Activated effector memory CD4-positive, alpha-beta T cell treated with anti-CD3 and anti-CD28 coated beads, Interleukin-2, amount 50 U/mL, for 16 hours (primary cell): ENCODE measurements at regions not wholly inside any gene's neighbourhood (a gene's known extent, or its start where the extent isn't known, plus 50 kb on each side); places are given as distances from the start of the nearest gene placed in this dataset.

Experiments used
- DNase-seq: peaks from one replicate; pipeline ENCODE4 v3.0.0-alpha.2; 2020

- no peak for DNase-seq
Observed at GRCh38 chrX:20857746-20858145, 516.5 kb upstream of the CNKSR2 start.

DNA sequence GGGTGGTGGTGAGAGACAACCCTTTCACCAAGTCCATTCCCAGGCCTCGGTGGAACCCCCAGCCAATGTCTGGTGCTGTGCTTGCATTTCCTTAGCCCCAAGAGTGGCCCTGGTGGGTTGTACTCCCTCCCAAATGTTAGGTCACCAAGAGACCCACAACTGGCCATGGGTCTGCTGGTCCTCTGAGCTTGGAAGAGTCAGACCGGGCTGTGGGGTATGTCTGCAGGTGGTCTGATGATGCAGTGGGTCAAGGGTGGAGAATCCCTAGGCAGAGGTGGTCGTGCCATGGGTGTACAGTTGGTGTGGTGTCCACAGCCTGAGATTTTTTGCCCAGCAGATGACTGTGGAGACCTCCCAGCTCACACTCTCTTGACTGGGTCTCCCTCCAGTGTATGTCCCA is 535.7 kb upstream of the CNKSR2 start:
- no peak for DNase-seq

DNA sequence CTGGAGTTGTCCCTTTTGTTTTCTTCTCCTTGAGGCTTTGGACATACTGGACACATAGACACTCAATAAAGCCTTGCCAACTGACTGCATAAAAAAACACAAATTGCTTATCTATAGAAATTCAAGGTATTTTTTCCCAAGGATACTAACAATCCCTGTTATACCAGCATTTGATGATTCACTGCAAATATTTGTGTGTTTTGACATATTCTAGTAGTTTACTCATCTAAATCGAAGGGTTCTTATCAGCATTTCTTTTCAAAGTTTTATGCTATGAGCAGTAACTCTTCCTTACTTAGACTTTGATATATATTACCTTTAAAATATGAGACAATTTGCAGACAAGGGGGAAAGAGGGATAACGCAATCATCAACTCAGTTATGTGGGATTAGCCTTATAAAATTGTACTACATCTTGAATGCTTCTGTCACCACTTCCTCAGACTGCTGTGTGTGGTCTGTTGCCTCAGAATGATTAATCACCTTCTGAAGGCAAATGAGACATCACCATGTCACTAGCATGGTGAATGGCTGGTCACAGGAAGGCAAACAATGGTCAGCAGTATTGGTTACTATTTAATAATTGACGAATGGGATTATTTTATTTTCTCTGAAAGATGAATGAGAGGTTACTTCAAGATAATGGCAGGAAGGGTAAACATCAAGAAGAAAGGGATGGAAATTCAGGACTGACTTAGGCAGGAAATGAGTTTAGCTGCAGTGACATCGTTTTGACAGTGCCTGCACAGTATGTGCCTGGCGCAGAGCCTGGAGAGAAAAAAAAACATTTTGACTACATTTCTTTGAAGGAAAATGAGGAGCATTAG is 544.3 kb upstream of the CNKSR2 start:
- no peak for DNase-seq

DNA sequence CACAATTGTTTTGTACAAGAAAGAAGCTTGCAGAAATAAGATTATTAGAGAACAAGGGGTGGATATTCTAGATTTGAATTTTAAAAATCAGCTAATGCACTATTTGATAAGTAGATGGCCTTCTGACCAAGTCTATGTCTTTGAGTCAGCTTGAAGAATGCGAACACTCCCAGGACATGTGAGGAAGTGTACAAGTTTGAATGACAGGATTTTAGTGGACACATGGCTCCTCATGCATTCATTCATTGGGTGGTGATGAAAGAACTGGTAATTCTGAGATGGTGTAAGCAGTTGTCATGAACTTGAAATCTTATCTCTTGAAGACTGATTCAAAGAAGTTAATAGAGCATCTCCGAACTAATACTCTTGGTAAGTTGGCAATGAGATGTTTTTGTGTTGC is 548.2 kb upstream of the CNKSR2 start:
- DNase-seq, result no peak

GRCh38 chrX:20803971-20804370 is 537.3 kb upstream of the RPS6KA3 start:
- no peak for DNase-seq

DNA sequence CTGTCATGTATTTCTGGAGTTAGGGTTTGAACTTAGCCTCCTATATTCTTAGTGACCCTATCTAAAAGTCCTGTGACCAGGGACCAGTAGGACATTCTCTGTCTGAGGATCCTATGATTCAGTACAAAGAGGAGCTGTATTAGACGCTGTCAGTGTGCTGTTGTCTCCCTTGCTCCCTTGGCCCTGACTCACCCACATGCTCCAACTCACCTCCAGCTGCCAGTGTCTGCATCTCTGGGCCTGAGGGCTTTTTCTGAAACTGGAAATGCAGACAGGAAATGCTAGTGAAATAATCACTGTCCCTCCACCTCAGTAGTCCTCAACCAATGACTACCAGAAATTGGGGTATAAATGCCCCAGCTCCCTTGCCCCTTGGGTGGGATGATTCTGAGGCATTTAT is 535.3 kb upstream of the RPS6KA3 start:
- no peak for DNase-seq

GRCh38 chrX:20796450-20796849 is 529.7 kb upstream of the RPS6KA3 start:
- no peak for DNase-seq

DNA sequence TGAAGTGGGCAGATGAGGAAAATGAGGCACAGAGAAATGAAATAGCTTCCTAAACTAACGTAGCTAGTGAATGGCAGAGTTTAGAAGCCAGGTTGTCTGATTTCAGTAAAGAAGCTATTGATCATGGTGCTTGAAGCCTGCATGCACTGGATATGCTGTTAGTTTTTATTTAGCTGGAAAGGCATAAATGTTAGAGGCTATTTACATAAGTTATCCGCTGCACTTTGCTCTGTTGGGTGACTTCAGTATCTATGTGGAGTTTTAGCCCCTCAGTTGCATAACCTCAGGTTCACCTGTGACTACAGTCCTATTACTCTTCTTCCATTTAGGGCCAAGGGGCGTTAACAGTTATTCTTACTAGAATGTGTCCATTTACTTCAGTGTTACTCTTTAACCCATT is 522.4 kb upstream of the RPS6KA3 start:
- no peak for DNase-seq

- no peak for DNase-seq
Observed at GRCh38 chrX:20767346-20767745, 500.6 kb upstream of the RPS6KA3 start.

- no peak for DNase-seq
Observed at GRCh38 chrX:20756585-20756984, 489.9 kb upstream of the RPS6KA3 start.

GRCh38 chrX:20753076-20753475 is 486.4 kb upstream of the RPS6KA3 start:
- no peak for DNase-seq

DNA sequence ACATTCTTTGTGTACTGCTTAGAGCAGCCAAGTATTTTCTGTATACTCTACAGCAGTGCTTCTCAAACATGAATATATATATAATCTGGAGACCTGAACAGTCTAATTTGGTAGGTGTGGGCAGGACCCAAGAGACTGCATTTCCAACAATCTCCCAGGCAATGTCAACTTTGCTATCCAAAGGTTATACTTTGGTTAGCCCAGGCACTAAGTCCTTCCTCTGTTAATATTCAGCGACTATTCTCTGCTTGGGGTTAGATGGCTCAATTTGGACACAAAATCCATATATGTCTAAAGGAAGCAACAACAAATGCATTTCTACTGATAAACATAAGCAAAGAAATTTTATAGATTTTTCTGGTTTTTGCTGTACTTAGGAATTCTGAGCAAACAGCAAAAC is 480.0 kb upstream of the RPS6KA3 start:
- no peak for DNase-seq

DNA sequence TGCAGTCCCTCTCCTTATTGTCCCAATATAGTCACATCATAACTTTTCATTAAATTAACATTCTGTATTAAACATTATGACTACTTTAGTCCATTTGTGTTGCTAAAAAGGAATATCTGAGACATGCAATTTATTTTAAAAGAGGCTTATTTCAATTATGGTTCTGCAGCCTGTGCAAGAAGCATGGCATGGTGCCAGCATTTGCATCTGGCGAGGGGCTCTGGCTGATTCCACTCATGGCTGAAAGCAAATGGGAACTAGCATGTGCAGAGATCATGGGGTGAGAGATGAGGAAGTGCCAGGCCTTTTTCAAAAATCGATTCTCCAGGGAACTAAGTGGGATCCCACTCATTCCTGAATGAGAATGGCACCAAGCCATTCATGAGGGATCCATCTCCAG is 476.3 kb upstream of the RPS6KA3 start:
- DNase-seq, result no peak

DNA sequence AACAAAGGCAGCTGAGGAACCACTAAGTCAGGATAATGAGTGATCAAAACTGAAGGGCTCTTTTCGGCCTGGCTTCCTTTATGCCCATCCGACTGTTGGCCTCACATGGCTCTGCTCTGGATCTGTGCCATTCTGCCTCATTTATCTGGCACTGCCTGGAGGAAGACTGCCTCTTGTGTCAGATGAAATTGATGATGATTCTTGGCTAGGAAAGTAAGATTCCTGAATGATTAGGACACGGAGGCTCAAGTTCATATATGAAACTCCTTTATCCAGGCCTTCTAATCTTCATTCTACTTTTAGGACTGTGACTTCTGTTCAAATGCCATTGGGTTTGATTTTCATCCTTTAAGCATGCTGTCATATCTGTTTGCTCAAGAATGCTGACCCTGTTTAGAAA is 475.4 kb upstream of the RPS6KA3 start:
- DNase-seq, result no peak

GRCh38 chrX:20740443-20740842 is 473.7 kb upstream of the RPS6KA3 start:
- DNase-seq, result no peak

- DNase-seq, result no peak
Observed at GRCh38 chrX:20739038-20739745, 472.5 kb upstream of the RPS6KA3 start.

DNA sequence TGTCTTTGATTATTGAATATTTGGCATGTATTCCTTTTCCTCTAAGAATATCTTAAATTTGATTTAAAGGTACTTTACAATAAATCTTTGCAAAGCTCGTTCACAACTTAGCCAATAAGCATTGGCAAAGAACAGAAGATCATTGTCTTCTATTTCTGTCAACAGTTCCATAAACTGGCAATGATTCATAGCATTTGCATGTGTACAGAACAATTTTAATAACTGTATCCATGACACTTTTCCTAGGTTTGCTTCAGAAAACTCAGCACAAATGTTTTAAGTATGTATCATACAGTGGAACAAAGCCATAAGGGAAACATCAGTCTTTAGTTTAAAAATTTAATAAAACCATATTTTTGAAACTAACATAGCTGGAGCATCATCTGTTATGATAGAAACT is 462.7 kb upstream of the RPS6KA3 start:
- no peak for DNase-seq

DNA sequence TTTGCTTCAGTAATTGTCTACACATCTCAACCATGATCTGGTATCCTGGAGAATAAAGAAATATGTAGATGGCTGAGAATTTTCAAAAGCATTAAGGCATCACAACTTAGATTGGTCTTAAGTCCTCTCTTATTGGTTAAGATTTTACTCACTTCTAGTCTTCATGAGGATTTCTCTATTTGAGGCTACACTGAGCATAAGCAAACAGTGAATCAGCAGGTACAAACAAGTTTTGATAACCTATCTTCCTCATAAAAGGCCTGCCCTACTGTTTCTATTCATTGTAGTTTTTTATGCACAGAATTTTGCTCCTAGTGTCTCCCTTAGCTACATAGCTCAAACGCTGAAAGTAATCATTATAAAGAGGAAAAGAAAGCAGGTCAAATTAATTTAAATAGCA is 460.7 kb upstream of the RPS6KA3 start:
- no peak for DNase-seq

DNA sequence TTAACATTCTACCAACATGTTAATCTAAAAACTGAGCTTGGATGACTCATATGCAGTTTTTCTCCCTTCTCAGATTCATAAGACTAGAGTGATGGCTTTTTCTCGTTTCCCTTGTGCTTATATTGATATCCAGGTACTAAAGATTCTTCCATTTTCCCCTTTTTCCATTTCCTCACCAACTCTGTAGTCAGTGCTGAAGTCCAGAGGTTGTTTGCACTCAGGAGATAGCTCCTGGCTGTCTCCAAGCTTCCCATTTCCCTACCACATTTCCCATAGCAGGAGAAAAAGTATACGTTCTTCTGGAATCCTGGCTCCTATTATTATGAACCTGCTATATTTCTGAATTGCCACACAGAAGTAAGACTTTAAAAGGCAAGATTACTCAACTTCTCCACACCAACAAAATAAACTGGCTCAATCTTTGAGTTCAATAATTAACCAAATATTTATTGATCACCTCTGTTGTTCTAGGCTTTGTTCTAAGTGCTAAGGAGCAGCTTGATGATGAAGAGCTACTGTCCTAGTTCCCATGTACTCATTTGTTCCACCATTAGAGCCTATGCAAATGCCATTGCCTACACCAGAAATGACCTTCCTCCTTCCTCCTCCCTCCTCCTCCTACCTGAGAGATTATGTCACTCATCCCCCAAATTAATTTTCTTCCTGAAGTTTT is 454.4 kb upstream of the RPS6KA3 start:
- DNase-seq, result no peak

DNA sequence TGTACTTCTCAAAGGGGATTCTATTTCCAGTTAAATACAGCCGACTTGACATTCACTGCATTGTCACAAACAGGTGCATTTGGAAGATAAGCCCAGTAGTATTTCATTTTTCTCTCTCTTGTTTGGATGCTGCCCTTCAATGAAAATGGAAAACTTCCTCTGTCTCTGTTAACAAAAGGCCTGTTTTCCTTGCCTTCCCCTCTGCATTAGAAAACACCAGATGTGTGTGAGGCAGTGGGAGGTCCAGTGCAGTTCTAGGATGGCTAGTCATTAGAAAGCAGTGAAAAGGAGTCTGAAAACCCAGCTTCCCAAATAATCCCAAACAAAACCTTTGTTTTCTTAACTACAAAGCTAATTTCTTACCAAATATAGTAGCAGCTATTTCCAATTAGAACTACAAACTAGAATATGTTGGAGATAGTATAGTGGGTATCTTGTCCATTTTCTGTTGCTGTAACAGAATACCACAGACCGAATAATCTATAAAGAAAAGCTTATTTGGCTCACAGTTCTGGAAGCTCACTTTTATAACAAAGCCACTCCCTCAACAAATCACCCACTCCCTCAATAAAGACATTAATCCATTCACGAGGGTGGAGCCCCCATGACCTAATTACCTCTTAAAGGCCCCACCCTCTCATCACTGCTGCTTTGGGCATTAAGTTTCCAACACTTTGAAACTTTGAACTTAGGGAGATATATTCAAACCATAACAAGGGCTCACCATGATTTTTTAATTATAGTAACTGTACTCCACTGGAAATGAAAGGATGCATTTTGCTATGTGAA is 452.1 kb upstream of the RPS6KA3 start:
- DNase-seq, result no peak

- no peak for DNase-seq
Observed at GRCh38 chrX:20715176-20715575, 448.5 kb upstream of the RPS6KA3 start.

- no peak for DNase-seq
Observed at GRCh38 chrX:20712811-20713210, 446.1 kb upstream of the RPS6KA3 start.

- no peak for DNase-seq
Observed at GRCh38 chrX:20711366-20711765, 444.7 kb upstream of the RPS6KA3 start.
